SK-N-SH (cell line): ENCODE measurements at regions not wholly inside any gene's neighbourhood (a gene's known extent, or its start where the extent isn't known, plus 50 kb on each side); places are given as distances from the start of the nearest gene placed in this dataset.
"Not testable (repeated sequence)": the region's sequence is repeated elsewhere in the genome, so short reads cannot be mapped to it uniquely, and the experiment has no call there.

ENCODE experiments used
- CTCF ChIA-PET: fragments of 300-600, 350-600 bp; formaldehyde crosslinking; extraction: SDS; loops from one replicate; lab custom pipeline; 2021; lab: Yijun Ruan, JAX
- POLR2A ChIA-PET: fragments of 350-600 bp; sonication (Branson Sonifier 250); formaldehyde crosslinking; extraction: SDS; loops from one replicate; lab custom pipeline; 2020; ENCODE audit warnings: antibody characterized with exemption, inconsistent platforms; lab: Yijun Ruan, JAX
- DNase-seq: peaks from one replicate; pipeline ENCODE4 v3.0.0; 2012
- H2AFZ ChIP-seq: fragments of 200-600 bp; sonication (generic); 2 replicates; pipeline ENCODE4 v1.8.1; 2016; ENCODE audit warnings: antibody characterized with exemption, mild to moderate bottlenecking, low read depth
- H3F3A ChIP-seq: fragments of 200-600 bp; sonication (generic); replicated peaks from 2 replicates; pipeline ENCODE3; 2016; ENCODE audit warnings: antibody characterized with exemption, mild to moderate bottlenecking; ENCODE audit not compliant: insufficient read depth
- H3K27ac ChIP-seq, 2 experiments: fragments of 200-500 bp in 1 of 2; fragments of 200-600 bp in 1 of 2; sonication (Bioruptor generic) in 1 of 2; sonication (generic), shearing (Covaris generic) in 1 of 2; 2 replicates each; pipeline versions ENCODE4 v1.5.1 to v1.6.1; 2014 to 2016; ENCODE audit warnings: low read depth in 2 of 2, inconsistent platforms in 1 of 2, low read length in 1 of 2, mild to moderate bottlenecking in 1 of 2, mixed read lengths in 1 of 2
- H3K27me3 ChIP-seq: fragments of 200-600 bp; sonication (generic), shearing (Covaris generic); 2 replicates; pipeline ENCODE4 v1.6.1; 2016; ENCODE audit warnings: mixed run types; ENCODE audit not compliant: insufficient read depth
- H3K36me3 ChIP-seq, 2 experiments: fragments of 200-500 bp in 1 of 2; fragments of 200-600 bp in 1 of 2; sonication (Bioruptor generic) in 1 of 2; sonication (generic) in 1 of 2; replicated peaks in 1 of 2; 2 replicates each; pipeline versions ENCODE3 to v1.5.1; 2014 to 2016; ENCODE audit warnings: low read length in 1 of 2, mild to moderate bottlenecking in 1 of 2; ENCODE audit not compliant: insufficient read depth in 2 of 2, control insufficient read depth in 1 of 2
- H3K4me1 ChIP-seq, 2 experiments: fragments of 200-500 bp in 1 of 2; fragments of 200-600 bp in 1 of 2; sonication (Bioruptor generic) in 1 of 2; sonication (generic), shearing (Covaris generic) in 1 of 2; 2 replicates each; pipeline versions ENCODE4 v1.5.1 to v1.6.1; 2014 to 2016; ENCODE audit warnings: low read depth in 1 of 2, low read length in 1 of 2, mixed run types in 1 of 2; ENCODE audit not compliant: insufficient read depth in 2 of 2, control insufficient read depth in 1 of 2
- H3K4me2 ChIP-seq: fragments of 200-600 bp; sonication (generic), shearing (Covaris generic); 2 replicates; pipeline ENCODE4 v1.6.1; 2017; ENCODE audit warnings: mixed run types
- H3K4me3 ChIP-seq, 2 experiments: fragments of 200-500 bp in 1 of 2; fragments of 200-600 bp in 1 of 2; sonication (Bioruptor generic) in 1 of 2; sonication (generic), shearing (Covaris generic) in 1 of 2; 2 replicates each; pipeline versions ENCODE4 v1.5.1 to v1.8.1; 2014 to 2016; ENCODE audit warnings: low read depth in 2 of 2, inconsistent platforms in 1 of 2, low read length in 1 of 2, mild to moderate bottlenecking in 1 of 2, mixed read lengths in 1 of 2, moderate library complexity in 1 of 2
- H3K79me2 ChIP-seq: fragments of 200-600 bp; sonication (generic); 2 replicates; pipeline ENCODE4 v1.8.1; 2017; ENCODE audit warnings: mild to moderate bottlenecking; ENCODE audit not compliant: insufficient read depth
- H3K9ac ChIP-seq: fragments of 200-600 bp; sonication (generic); 2 replicates; pipeline ENCODE4 v1.6.1; 2017; ENCODE audit warnings: mixed run types
- H3K9me2 ChIP-seq: fragments of 200-600 bp; sonication (generic); 2 replicates; pipeline ENCODE4 v1.6.1; 2017; ENCODE audit warnings: mixed run types
- H3K9me3 ChIP-seq: fragments of 200-600 bp; sonication (generic); 2 replicates; pipeline ENCODE4 v1.6.1; 2017; ENCODE audit warnings: mixed run types, mild to moderate bottlenecking, moderate library complexity
- H4K20me1 ChIP-seq: fragments of 200-600 bp; sonication (generic); 2 replicates; pipeline ENCODE4 v1.6.1; 2017; ENCODE audit warnings: mild to moderate bottlenecking, mixed run types; ENCODE audit not compliant: insufficient read depth
- ELF1 ChIP-seq: IDR thresholded peaks from 2 replicates; pipeline ENCODE4 v1.4.0; 2012
- GABPA ChIP-seq: IDR thresholded peaks from 2 replicates; pipeline ENCODE4 v1.4.0; 2012; ENCODE audit warnings: low read depth, mild to moderate bottlenecking
- RFX5 ChIP-seq: IDR thresholded peaks from 2 replicates; pipeline ENCODE4 v1.6.1; 2012; ENCODE audit warnings: mild to moderate bottlenecking, improper control_type of control experiment, low read length
- RXRA ChIP-seq: IDR thresholded peaks from 2 replicates; pipeline ENCODE4 v1.4.0; 2012; ENCODE audit warnings: low read depth, mild to moderate bottlenecking, borderline replicate concordance
- SMC3 ChIP-seq: IDR thresholded peaks from 2 replicates; pipeline ENCODE4 v1.6.1; 2012; ENCODE audit warnings: low read depth, low read length, improper control_type of control experiment
- TCF12 ChIP-seq: IDR thresholded peaks from 2 replicates; pipeline ENCODE4 v1.4.0; 2012
- YY1 ChIP-seq: IDR thresholded peaks from 2 replicates; pipeline ENCODE4 v1.4.0; 2012; ENCODE audit warnings: low read depth, mild to moderate bottlenecking
- WGBS: methylation state at CpG from one replicate; pipeline ENCODE4 v1.1.6; 2017; ENCODE audit warnings: low lambda C conversion rate; 5-methylcytosine and 5-hydroxymethylcytosine counted together
- TF ChIP-seq, protein P1 (sequence below): IDR thresholded peaks from 2 replicates; pipeline ENCODE4 v1.4.0; 2012; ENCODE audit warnings: low read depth, borderline replicate concordance
- TF ChIP-seq, protein P2 (sequence below): fragments of 150-350 bp; IDR thresholded peaks from 2 replicates; pipeline ENCODE4 v1.6.1; 2016; ENCODE audit warnings: mild to moderate bottlenecking, low read depth, low read length
- TF ChIP-seq, protein P3 (sequence below): IDR thresholded peaks from 2 replicates; pipeline ENCODE4; 2012

DNA sequence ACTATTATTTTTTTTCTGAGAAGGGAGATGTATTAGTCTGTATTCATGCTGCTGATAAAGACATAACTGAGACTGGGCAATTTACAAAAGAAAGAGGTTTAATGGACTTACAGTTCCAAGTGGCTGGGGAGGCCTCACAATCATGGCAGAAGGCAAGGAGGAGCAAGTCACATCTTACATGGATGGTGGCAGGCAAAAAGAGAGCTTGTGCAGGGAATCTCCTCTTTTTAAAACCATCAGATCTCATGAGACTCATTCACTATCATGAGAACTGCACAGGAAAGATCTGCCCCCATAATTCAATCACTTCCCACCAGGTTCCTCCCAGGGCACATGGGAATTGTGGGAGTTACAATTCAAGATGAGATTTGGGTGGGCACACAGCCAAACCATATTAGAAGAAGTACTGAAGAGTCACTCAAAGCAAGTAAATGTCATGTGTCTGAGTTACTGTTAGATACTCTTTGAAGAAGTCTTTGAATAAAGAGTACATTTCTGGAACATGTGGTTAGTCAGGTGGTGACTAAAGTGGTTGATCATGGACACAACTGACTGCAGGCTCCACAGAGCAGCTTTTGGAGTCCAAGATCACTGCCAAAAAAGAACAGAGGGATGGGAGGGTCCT, 430.9 kb upstream of the TBL1XR1 start:
- H2AFZ ChIP-seq, H3K36me3 ChIP-seq, H3K79me2 ChIP-seq, H4K20me1 ChIP-seq, H3F3A ChIP-seq, H3K9ac ChIP-seq, H3K4me2 ChIP-seq, H3K4me1 ChIP-seq, H3K9me2 ChIP-seq, H3K4me3 ChIP-seq, CTCF ChIA-PET, H3K9me3 ChIP-seq, DNase-seq, POLR2A ChIA-PET, H3K27me3 ChIP-seq, H3K27ac ChIP-seq: not testable (repeated sequence)

DNA sequence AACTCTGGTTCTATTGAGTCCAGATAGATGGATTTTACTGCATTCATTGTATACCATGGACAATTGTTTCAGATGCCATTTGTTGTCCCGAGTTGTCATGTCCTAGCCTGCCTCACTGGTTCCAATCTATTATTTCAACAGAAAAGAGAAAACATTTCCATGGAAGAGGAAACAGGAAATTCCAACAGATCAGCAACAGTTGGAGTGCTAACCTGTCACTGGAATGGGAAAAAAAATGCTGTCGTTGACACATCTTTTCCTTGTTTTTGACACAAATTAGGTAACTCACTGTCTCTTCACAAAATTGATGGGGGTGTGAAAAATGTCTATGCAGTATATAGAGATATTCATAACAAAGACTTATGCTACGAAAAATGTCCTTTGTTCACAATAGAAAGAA, 432.0 kb upstream of the TBL1XR1 start:
- Histone ChIP-seq H4K20me1 (no peaks in the 10 kb centered on the region), H3K79me2 (no peaks in the 10 kb centered on the region), H2AFZ (no peak overlapping the region), H3K4me1 (no peaks in the 10 kb centered on the region; a peak in 1 of 4 replicates)
- TF ChIP-seq, protein P1, sequence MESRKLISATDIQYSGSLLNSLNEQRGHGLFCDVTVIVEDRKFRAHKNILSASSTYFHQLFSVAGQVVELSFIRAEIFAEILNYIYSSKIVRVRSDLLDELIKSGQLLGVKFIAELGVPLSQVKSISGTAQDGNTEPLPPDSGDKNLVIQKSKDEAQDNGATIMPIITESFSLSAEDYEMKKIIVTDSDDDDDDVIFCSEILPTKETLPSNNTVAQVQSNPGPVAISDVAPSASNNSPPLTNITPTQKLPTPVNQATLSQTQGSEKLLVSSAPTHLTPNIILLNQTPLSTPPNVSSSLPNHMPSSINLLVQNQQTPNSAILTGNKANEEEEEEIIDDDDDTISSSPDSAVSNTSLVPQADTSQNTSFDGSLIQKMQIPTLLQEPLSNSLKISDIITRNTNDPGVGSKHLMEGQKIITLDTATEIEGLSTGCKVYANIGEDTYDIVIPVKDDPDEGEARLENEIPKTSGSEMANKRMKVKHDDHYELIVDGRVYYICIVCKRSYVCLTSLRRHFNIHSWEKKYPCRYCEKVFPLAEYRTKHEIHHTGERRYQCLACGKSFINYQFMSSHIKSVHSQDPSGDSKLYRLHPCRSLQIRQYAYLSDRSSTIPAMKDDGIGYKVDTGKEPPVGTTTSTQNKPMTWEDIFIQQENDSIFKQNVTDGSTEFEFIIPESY = no peak
- TF ChIP-seq, protein P2, sequence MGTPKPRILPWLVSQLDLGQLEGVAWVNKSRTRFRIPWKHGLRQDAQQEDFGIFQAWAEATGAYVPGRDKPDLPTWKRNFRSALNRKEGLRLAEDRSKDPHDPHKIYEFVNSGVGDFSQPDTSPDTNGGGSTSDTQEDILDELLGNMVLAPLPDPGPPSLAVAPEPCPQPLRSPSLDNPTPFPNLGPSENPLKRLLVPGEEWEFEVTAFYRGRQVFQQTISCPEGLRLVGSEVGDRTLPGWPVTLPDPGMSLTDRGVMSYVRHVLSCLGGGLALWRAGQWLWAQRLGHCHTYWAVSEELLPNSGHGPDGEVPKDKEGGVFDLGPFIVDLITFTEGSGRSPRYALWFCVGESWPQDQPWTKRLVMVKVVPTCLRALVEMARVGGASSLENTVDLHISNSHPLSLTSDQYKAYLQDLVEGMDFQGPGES = no peak
- TF ChIP-seq RXRA = no peak
- TF ChIP-seq YY1 = no peak
- no peak for TF ChIP-seq TCF12
- no peak for TF ChIP-seq ELF1
- TF ChIP-seq RFX5 = no peak
- no peak for TF ChIP-seq SMC3
- TF ChIP-seq, all 33 proteins: peak for 0
- no peaks in the 10 kb centered on the region for H3K27me3 ChIP-seq
- 90% methylated on average over 3 of the region's 3 CpGs for WGBS
- H3K9me2 ChIP-seq = no peaks in the 10 kb centered on the region
- no peak overlapping the region for H3K9ac ChIP-seq
- no peak overlapping the region for H3K27ac ChIP-seq
- no peak overlapping the region for H3K4me2 ChIP-seq
- no peak overlapping the region for H3K4me3 ChIP-seq
- H3K36me3 ChIP-seq = no peaks in the 10 kb centered on the region
- ChIA-PET CTCF (no interaction called here), POLR2A (no interaction called here)
- no peaks in the 10 kb centered on the region for H3F3A ChIP-seq
- no peaks in the 10 kb centered on the region for H3K9me3 ChIP-seq
- DNase-seq = no peak

DNA sequence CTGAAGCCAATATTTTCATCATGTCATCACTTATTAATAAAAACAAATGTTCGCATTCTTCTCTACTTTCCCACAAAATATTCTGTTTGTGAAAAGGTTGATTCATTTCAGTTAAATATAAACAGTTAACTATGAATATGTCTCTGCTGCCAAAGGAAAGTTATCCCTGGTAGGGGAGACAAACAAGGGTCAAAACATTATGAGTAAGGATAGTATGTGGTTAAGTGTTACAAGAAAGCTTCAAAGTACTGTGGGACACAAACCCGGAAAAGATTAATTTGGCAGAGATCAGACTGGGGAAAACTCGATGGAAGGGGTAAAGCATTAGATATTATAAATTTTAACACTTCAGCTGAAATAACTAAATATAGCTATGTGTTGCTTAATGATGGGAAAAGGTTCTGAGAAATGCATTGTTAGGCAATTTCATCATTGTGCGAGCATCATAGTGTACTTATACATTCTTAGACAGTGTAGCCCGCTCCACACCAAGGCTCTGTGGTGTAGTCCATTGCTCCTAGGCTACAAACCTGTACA, 436.5 kb upstream of the TBL1XR1 start:
- no peak overlapping the region for H3K9ac ChIP-seq
- H3K9me2 ChIP-seq = no peaks in the 10 kb centered on the region
- 83% methylated on average over 5 of the region's 5 CpGs for WGBS
- H2AFZ ChIP-seq = no peak overlapping the region
- H3K4me1 ChIP-seq = no peaks in the 10 kb centered on the region; a peak in 1 of 4 replicates
- no peak for DNase-seq
- H3K79me2 ChIP-seq = no peaks in the 10 kb centered on the region
- TF ChIP-seq, protein P3, sequence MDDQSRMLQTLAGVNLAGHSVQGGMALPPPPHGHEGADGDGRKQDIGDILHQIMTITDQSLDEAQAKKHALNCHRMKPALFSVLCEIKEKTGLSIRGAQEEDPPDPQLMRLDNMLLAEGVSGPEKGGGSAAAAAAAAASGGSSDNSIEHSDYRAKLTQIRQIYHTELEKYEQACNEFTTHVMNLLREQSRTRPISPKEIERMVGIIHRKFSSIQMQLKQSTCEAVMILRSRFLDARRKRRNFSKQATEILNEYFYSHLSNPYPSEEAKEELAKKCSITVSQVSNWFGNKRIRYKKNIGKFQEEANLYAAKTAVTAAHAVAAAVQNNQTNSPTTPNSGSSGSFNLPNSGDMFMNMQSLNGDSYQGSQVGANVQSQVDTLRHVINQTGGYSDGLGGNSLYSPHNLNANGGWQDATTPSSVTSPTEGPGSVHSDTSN = peak; percentile 27; the same call in 1 of the 2 replicates
- TF ChIP-seq GABPA = no peak
- no peaks in the 10 kb centered on the region for H4K20me1 ChIP-seq
- ChIA-PET POLR2A (no interaction called here), CTCF (interaction anchor here (1.3 kb wide), 1 partner anchor 16 kb away, joined by 4 read pairs; no protein-coding TSS in a partner anchor)
- no peak overlapping the region for H3K4me2 ChIP-seq
- no peak overlapping the region for H3K27ac ChIP-seq
- no peaks in the 10 kb centered on the region for H3K36me3 ChIP-seq
- no peaks in the 10 kb centered on the region for H3K9me3 ChIP-seq
- H3K4me3 ChIP-seq = no peak overlapping the region
- no peaks in the 10 kb centered on the region for H3F3A ChIP-seq
- H3K27me3 ChIP-seq = no peaks in the 10 kb centered on the region

DNA sequence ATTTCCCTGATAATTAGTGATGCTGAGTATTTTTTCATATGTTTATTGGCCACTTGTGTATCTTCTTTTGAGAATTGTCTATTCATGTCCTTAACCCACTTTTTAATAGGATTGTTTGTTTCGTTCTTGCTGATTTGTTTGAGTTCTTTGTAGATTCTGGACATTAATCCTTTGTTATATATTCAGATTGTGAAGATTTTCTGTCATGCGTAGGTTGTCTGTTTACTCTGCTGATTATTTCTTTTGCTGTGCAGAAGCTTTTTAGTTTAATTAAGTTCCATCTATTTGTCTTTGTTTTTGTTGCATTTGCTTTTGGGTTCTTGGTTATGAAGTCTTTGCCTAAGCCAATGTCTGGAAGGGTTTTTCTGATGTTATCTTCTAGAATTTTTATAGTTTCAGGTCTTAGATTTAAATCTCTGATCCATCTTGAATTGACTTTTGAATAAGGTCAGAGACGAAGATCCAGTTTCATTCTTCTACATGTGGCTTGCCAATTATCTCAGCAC, 438.4 kb upstream of the TBL1XR1 start:
- DNase-seq, H3K36me3 ChIP-seq, H4K20me1 ChIP-seq, H2AFZ ChIP-seq, H3K79me2 ChIP-seq, H3K9ac ChIP-seq, POLR2A ChIA-PET, H3K4me1 ChIP-seq, H3K9me3 ChIP-seq, H3F3A ChIP-seq, H3K4me3 ChIP-seq, H3K4me2 ChIP-seq, CTCF ChIA-PET, H3K9me2 ChIP-seq, H3K27ac ChIP-seq, H3K27me3 ChIP-seq: not testable (repeated sequence)
- 88% methylated on average over 3 of the region's 3 CpGs for WGBS
